ENCODE measurements at regions not wholly inside any gene's neighbourhood (a gene's known extent, or its start where the extent isn't known, plus 50 kb on each side); places are given as distances from the start of the nearest gene placed in this dataset.

GRCh38 chr11:90908074-90908473, 685.2 kb upstream of the CHORDC1 start:
- no peak overlapping the region for H3K4me3 ChIP-seq (ENCODE audit: low read depth, low read length)
- peak; percentile 43 for TF ChIP-seq CTCF (IDR thresholded peaks at IDR 0.05; ENCODE audit: control insufficient read depth, extremely low read depth, insufficient read depth)
- no peak for DNase-seq (ENCODE audit: low read depth)

- no peak for DNase-seq (ENCODE audit: low read depth)
- TF ChIP-seq CTCF (IDR thresholded peaks at IDR 0.05; ENCODE audit: control insufficient read depth, extremely low read depth, insufficient read depth) = no peak
- no peak overlapping the region for H3K4me3 ChIP-seq (ENCODE audit: low read depth, low read length)
These were observed 673.0 kb upstream of the CHORDC1 start for GRCh38 chr11:90895850-90896249.

- DNase-seq (ENCODE audit: low read depth) = no peak
These were observed 667.5 kb upstream of the CHORDC1 start for GRCh38 chr11:90890347-90890746.

GRCh38 chr11:90884181-90884580, 661.3 kb upstream of the CHORDC1 start:
- no peak overlapping the region for H3K4me3 ChIP-seq (ENCODE audit: low read depth, low read length)
- no peak for DNase-seq (ENCODE audit: low read depth)
- TF ChIP-seq CTCF (IDR thresholded peaks at IDR 0.05; ENCODE audit: control insufficient read depth, extremely low read depth, insufficient read depth) = no peak

More at GRCh38 chr11:90890347-90890746, 667.5 kb upstream of the CHORDC1 start:
- no peak for TF ChIP-seq CTCF (IDR thresholded peaks at IDR 0.05; ENCODE audit: control insufficient read depth, extremely low read depth, insufficient read depth)
- H3K4me3 ChIP-seq (ENCODE audit: low read depth, low read length) = no peak overlapping the region

- TF ChIP-seq CTCF (IDR thresholded peaks at IDR 0.05; ENCODE audit: control insufficient read depth, extremely low read depth, insufficient read depth) = no peak
- no peak for DNase-seq (ENCODE audit: low read depth)
- H3K4me3 ChIP-seq (ENCODE audit: low read depth, low read length) = no peak overlapping the region
These were observed 652.1 kb upstream of the CHORDC1 start for GRCh38 chr11:90874986-90875385.

GRCh38 chr11:90874281-90874680, 651.4 kb upstream of the CHORDC1 start:
- no peak overlapping the region for H3K4me3 ChIP-seq (ENCODE audit: low read depth, low read length)
- TF ChIP-seq CTCF (IDR thresholded peaks at IDR 0.05; ENCODE audit: control insufficient read depth, extremely low read depth, insufficient read depth) = no peak
- no peak for DNase-seq (ENCODE audit: low read depth)

GRCh38 chr11:90867416-90867815, 644.6 kb upstream of the CHORDC1 start:
- no peak for TF ChIP-seq CTCF (IDR thresholded peaks at IDR 0.05; ENCODE audit: control insufficient read depth, extremely low read depth, insufficient read depth)
- no peak for DNase-seq (ENCODE audit: low read depth)
- H3K4me3 ChIP-seq (ENCODE audit: low read depth, low read length) = no peak overlapping the region

All from LNCaP clone FGC (cell line).